D721Med (cell line): ENCODE measurements at regions not wholly inside any gene's neighbourhood (a gene's known extent, or its start where the extent isn't known, plus 50 kb on each side); places are given as distances from the start of the nearest gene placed in this dataset.
A peak's percentile ranks its signal among the peaks of the same experiment; 100 is the strongest.

ENCODE experiments used
- DNase-seq: peaks from one replicate; pipeline ENCODE4 v3.0.0; 2011; ENCODE audit warnings: low spot score; ENCODE audit not compliant: insufficient read length
- FAIRE-seq: peaks from 2 replicates; lab custom pipeline; 2011; peaks lifted over from hg19 to GRCh38; lab: Jason Lieb, UNC
- CTCF ChIP-seq: IDR thresholded peaks from 2 replicates; pipeline ENCODE4 v1.5.1; 2012; ENCODE audit warnings: mild to moderate bottlenecking, control low read depth; ENCODE audit not compliant: insufficient read depth; ENCODE audit errors: missing control alignments

GRCh38 chr7:97495487-97495886 is 236.4 kb upstream of the TAC1 start:
- no peak for TF ChIP-seq CTCF
- FAIRE-seq (no peak), DNase-seq (no peak)

GRCh38 chr7:97499204-97499603 is 232.7 kb upstream of the TAC1 start:
- FAIRE-seq: no peak
- DNase-seq: no peak
- TF ChIP-seq CTCF: peak; percentile 59

GRCh38 chr7:97503367-97504094 is 228.4 kb upstream of the TAC1 start:
- DNase-seq (no peak), FAIRE-seq (no peak)

GRCh38 chr7:97506728-97507127 is 225.2 kb upstream of the TAC1 start:
- no peak for TF ChIP-seq CTCF
- DNase-seq (no peak), FAIRE-seq (no peak)

More at GRCh38 chr7:97503367-97504094, 228.4 kb upstream of the TAC1 start:
- no peak for TF ChIP-seq CTCF

DNA sequence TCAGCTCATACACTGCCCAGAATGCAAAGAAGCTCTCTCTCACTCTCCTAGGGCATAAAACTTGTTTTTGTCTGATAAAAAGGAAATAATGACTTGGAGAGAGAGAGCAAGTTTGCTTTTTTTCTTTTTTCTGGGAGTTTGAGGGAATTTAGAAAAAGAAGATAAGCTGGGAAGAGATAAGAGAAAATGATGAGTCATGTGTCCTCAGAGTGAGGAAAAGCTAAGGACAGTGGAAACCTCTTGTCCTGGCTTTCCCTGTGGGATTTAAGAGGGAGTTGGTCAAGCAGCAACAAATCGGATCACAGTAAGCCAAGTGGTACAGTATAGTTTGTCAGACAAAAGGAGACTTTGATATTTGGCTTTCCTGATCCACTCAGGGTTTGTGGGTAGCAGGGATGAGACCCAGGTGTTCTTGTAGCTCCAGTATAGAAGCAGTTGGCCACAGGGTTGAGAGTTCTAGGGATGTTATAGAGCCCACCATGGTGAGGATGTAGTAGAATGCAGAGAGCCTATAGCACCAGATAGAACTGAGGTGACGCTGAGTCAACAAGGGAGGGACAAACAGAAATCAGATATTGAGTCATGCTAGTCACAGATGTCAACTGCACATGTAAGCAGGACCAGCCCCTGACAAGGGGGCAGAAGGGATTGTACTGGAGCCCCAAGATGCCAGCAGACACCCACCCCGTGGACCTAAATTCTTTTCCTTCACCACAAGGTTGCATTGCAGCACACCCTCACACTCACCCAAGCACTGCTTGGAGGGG is 219.3 kb upstream of the TAC1 start:
- DNase-seq (no peak), FAIRE-seq (no peak)
- no peak for TF ChIP-seq CTCF

DNA sequence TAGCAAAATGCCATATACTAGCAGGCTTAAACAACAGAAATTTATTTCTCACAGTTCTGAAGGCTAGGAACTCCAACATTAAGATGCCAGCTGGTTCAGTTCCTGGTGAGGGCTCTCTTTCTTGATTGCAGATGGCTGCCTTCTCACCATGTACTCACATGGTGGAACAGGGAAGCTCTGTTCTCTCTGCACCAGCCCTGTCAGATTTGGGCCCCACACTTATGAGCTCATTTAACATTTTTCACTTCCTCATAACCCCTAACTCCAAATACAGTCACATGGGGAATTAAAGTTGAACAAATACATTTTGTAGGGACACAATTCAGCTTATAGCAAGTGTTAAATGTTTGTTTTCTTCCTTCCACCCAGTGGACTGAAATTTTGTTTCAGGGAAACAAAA is 218.6 kb upstream of the TAC1 start:
- FAIRE-seq (no peak), DNase-seq (no peak)
- TF ChIP-seq CTCF: no peak

GRCh38 chr7:97541188-97541587 is 190.7 kb upstream of the TAC1 start:
- FAIRE-seq: no peak
- TF ChIP-seq CTCF: no peak
- no peak for DNase-seq
